GM18870 (cell line): ENCODE measurements at regions not wholly inside any gene's neighbourhood (a gene's known extent, or its start where the extent isn't known, plus 50 kb on each side); places are given as distances from the start of the nearest gene placed in this dataset.

ENCODE experiments used
- ATAC-seq: cut with Tn5 transposase; IDR thresholded peaks from one replicate; pipeline ENCODE4 v1.9.1; 2021; ENCODE audit warnings: moderate library complexity; ENCODE audit not compliant: unreplicated experiment

DNA sequence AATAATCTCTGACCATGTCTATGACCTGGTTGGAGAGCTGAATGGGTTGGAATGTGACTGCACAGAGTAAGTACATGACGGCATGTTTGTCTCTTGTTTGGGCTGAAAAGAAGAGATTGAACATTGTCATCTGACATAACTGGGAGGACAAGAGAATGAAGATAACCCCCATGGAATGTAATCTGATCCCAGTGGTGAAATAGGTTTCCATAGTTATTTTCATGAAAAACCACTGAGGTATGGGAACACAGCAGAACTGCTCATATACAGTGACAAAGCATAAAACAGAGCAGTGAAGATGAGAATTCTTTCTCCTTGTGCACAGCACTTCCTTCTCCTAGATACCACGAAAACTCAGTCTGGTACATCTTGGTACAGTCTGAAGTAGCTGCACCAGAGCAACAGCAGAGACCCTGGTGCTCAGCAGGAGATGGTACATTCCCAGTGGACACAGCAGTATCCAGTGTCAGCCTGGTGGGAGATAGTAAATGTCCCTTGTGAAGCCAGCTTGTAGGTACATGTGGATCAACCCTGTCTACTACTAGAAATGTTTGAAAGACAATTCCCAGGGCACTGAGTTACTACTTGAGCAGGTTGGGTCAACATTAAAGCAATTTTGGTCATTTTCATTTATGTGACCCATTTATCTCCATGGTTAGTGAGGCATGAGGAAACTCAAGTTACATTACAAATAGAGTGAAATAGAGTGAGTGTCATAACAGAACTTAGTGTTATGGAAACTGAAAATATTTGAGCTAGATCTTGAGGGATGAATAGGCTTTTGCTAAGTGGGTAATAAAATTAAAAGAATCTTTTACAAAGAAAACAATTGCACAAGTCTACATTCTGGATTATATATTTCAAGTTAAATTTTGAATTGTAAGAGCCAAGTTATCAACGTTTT, 178.3 kb downstream of the SUCNR1 start:
- peak; percentile 71 for ATAC-seq

DNA sequence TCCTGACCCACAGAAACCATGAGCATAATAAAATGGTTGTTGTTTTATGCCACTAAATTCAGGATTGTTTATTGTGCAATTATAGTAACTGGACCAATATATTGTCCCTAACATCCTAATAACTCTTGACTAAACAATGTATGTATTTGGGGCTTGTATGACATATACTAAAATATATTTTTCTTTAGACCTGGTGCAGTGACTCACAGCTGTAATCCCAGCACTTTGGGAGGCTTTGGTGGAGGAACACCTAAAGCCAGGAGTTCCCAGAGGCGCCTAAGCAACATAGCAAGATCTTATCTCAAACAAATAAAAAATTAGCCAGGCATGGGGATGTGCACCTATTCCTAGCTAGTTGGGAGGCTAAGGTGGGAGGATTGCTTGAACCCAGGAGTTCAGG, 180.4 kb downstream of the SUCNR1 start:
- ATAC-seq: no peak

DNA sequence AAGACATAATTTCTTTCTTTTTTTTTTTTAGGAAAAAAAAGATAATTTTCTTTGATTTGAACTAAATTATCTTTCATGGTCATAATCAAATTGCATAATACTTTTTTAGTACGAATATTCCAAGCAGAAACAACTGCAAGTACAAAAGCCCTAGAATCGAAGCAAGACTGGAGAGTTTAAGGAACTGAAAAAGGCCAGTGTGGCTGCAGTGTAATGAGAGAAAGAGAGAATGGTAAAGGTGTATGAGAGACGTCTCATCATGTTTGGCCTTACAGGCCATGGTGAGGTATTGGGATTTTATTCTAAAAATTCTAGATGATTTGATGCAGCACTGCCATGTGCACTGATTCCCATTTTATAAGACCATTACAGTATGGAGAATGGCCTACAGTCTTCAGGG, 180.9 kb downstream of the SUCNR1 start:
- peak; percentile 58 for ATAC-seq

DNA sequence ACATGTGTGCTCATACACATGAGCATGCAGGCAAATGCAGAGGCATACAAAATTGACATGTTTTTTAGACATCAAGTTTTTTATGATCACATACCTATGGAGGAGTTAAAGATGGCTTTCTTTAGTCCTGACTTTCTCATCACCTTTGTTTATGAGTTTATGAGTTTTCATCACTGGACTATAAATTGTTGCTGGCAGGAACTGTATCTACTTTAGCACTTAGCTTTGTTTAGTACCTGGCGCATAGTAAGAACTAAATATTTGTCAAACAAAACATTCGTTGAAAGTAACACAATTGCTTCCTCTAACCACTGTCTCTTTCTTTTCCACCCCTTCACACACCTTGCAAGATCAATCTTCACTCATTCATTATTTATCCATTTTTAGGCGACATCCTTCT, 182.6 kb downstream of the SUCNR1 start:
- ATAC-seq: no peak

GRCh38 chr3:152056481-152056880, 183.0 kb downstream of the SUCNR1 start:
- no peak for ATAC-seq

- no peak for ATAC-seq
Measured at GRCh38 chr3:152056987-152057386, 183.5 kb downstream of the SUCNR1 start.

DNA sequence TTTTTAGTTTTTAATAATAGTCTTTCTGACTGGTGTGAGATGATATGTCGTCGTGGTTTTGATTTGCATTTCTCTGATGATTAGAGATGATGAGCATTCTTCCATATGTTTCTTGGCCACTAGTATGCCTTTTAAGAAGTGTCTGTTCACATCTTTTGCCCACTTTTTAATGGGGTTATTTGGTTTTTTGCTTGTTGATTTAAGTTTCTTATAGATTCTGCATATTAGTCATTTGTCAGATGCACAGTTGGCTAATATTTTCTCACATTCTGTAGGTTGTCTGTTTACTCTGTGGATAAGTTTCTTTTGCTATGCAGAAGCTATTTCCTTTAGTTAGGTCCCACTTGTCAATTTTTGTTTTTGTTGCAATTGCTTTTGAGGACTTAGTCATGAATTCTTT, 185.4 kb downstream of the SUCNR1 start:
- ATAC-seq: no peak

DNA sequence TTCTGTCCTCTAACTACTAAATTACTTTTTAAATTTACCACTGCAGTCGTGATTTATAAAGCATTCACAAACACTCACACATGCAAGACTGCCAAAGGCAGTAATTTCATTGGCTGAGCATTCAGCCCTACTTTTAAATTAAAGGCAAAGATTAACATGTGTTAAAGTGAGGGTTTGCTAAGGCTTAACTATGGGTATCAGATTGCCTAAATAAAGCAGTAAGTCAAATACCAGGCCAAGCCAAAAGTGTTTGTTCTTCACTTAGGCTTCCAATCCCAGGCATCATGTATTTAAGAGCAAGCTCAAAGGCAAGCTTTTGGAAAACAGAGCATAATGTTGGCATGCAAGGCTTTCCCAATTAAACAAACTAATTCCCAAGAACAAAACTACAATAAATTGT, 187.3 kb downstream of the SUCNR1 start:
- no peak for ATAC-seq

GRCh38 chr3:152061296-152061695, 187.9 kb downstream of the SUCNR1 start:
- no peak for ATAC-seq

DNA sequence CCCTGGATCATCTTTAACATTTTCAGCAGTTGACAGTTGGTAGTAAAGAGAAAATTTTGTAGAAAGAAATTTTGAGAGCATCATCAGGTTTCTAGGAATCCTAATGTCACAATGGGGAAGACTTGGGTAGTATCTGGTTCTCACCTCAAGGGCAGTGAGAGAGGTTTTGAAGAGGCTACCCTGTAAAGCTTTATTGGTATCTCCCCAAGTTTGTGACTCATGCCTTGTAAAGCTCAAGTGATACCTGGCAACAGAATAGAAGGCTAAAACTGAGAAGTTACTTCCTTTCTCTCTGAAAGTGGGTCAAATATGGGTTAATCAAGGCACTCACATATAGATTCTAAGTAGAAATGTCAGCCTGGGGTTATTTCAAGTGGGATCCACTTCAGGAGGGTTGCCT, 196.4 kb downstream of the SUCNR1 start:
- no peak for ATAC-seq

DNA sequence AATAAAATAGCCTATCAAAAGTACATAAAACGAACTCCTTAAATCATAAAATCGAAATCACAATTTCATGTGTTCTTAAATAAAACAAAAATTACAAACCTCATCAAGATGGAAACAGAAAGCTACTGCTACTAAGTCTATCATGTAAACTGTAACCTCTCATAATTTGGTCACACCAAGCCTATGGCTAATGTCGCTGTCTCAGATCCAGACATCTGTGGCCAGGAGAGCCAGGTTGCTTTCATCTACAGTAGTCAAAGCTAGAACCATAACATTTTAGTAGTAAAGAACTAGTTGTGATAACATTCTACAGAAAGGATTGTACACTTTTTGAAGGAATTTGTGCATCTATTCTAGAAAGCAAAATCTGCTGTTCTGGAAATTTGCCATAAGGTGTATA, 197.4 kb upstream of the MBNL1 start:
- ATAC-seq: no peak

- ATAC-seq: no peak
Measured at GRCh38 chr3:152071924-152072323, 196.8 kb upstream of the MBNL1 start.

GRCh38 chr3:152073267-152073666, 195.5 kb upstream of the MBNL1 start:
- no peak for ATAC-seq

GRCh38 chr3:152076148-152076547, 192.6 kb upstream of the MBNL1 start:
- no peak for ATAC-seq

DNA sequence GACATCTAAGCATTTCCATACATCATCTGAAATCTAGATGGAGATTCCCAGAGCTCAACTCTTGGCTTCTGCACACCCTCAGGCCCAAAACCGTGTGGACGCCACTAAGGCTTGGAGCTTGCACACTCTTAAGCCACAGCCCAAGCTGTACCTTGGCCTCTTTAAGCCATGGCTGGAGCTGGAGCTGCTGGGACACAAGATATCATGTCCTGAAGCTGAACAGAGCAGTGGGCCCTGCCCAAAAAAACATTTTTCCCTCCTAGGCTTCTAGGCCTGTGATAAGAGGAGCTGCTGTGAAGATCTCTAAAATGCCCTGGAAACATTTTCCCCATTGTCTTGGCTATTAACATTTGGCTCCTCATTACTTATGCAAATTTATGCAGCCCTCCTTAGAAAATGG, 188.7 kb upstream of the MBNL1 start:
- no peak for ATAC-seq

DNA sequence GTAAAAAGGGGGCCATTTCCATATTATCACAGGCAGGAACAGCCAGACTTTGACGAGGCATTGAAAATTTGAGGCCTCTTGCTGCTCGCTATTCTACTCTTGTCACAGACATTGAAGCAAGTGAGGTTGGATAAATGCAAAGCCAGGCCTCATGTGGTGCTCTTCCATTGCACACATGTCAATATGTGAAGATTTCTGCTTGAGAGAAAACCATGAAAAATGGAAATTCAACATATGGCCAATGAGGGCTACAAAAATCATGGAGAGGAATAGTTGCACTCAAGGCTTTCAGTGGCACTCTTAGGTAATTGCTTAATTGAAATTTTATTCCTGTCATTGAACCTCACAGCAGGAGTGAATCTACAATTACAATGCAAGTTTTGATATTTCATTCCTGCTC, 185.6 kb upstream of the MBNL1 start:
- ATAC-seq: no peak

GRCh38 chr3:152084441-152085158, 184.1 kb upstream of the MBNL1 start:
- ATAC-seq: no peak

GRCh38 chr3:152087153-152087552, 181.6 kb upstream of the MBNL1 start:
- no peak for ATAC-seq

DNA sequence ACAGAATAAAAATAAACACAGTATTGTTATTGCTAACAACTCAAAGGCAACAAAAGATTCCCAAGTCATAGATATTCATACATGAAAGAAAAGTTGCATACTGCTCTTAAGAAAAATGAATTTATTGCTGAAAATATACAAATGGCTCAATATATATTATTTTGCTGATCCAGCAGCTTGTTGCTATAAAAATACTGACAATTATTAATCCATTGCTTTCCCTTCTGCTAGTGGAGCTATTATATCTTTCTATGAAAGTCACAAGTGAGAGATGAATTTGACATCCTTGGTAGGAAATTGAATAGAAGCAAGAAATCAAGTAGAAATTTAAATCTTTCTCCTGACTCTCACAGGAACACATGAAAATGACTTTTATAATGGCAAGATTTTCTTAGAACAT, 179.2 kb upstream of the MBNL1 start:
- ATAC-seq: no peak

- ATAC-seq: no peak
Measured at GRCh38 chr3:152091725-152092124, 177.0 kb upstream of the MBNL1 start.

DNA sequence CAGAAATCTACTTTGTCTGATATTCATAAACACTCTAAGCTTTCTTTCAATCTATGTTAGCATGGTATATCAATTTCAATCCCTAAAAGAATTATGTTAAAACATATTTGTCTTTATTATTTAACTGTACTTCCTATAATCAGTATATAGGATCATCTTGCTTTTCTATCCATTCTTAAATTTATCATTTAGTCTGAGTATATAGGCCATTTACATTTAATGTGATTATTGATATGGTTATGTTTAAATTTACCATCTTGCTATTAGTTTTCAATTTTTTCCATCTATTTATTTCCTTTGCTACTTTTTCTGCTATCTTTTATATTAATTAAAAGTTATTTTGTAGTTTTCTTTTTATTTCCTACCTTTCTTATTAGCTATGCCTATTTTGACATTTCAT, 174.8 kb upstream of the MBNL1 start:
- no peak for ATAC-seq

DNA sequence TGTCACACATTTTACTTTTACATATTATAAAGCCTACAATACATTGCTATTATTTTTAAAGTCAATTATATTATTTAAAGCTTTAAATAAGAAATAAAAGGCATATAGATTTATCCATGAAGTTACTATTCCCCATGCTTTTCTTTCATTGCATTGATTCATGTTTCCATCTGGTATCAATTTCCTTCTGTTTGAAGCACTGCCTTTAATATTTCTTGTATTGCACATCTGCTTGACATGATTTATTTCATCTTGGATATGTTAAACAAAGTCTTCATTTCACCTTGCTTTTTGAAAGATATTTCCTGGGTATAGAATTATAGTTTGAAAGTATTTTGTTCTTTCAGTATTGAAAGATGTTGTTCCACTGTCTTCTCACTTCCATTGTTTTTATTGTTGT, 174.3 kb upstream of the MBNL1 start:
- no peak for ATAC-seq
